Natural killer cell (primary cell): ENCODE measurements at regions not wholly inside any gene's neighbourhood (a gene's known extent, or its start where the extent isn't known, plus 50 kb on each side); places are given as distances from the start of the nearest gene placed in this dataset.

Experiments
- ATAC-seq, 3 donors: fragments of 150-1000 bp in 2 of 3; fragments of 200-7000 bp in 1 of 3; cut with Tn5 transposase; 1 replicate in 1 of 3; 2 replicates in 2 of 3; pipeline ENCODE4 v1.10.0; 2021; ENCODE audit warnings: mild to moderate bottlenecking in 2 of 3, moderate library complexity in 2 of 3
- DNase-seq, 2 donors: peaks; one replicate each; pipeline versions ENCODE4 v3.0.0 to v3.0.0-alpha.2; 2013 to 2021; ENCODE audit warnings: mixed read lengths in 1 of 2
- H3K27ac ChIP-seq: one replicate; pipeline ENCODE4 v1.5.1; 2013; ENCODE audit warnings: mild to moderate bottlenecking, low read length
- H3K27me3 ChIP-seq: one replicate; pipeline ENCODE4 v1.6.1; 2013; ENCODE audit warnings: low read length; ENCODE audit not compliant: control insufficient read depth, insufficient read depth
- H3K36me3 ChIP-seq: one replicate; pipeline ENCODE4 v1.6.1; 2013; ENCODE audit warnings: low read length; ENCODE audit not compliant: control insufficient read depth, insufficient read depth
- H3K4me1 ChIP-seq: one replicate; pipeline ENCODE4 v1.6.1; 2013; ENCODE audit warnings: low read length; ENCODE audit not compliant: control insufficient read depth, insufficient read depth
- H3K4me3 ChIP-seq: one replicate; pipeline ENCODE4 v1.5.1; 2013; ENCODE audit warnings: low read length
- H3K9me3 ChIP-seq: one replicate; pipeline ENCODE4 v1.6.1; 2013; ENCODE audit warnings: low read length; ENCODE audit not compliant: control insufficient read depth, insufficient read depth
- H3K27ac Mint-ChIP-seq, 2 donors: one replicate each; pipeline ENCODE4 v1.8.0; 2022; ENCODE audit warnings: mild to moderate bottlenecking in 2 of 2, mixed read lengths in 2 of 2, moderate library complexity in 1 of 2
- H3K27me3 Mint-ChIP-seq, 2 donors: one replicate each; pipeline ENCODE4 v1.8.0; 2022; ENCODE audit warnings: low read depth in 2 of 2, mixed read lengths in 2 of 2
- H3K36me3 Mint-ChIP-seq: one replicate; pipeline ENCODE4 v1.8.0; 2022; ENCODE audit warnings: mixed read lengths
- H3K4me1 Mint-ChIP-seq, 2 donors: one replicate each; pipeline ENCODE4 v1.8.0; 2022; ENCODE audit warnings: mixed read lengths in 2 of 2
- H3K4me3 Mint-ChIP-seq: one replicate; pipeline ENCODE4 v1.8.0; 2022; ENCODE audit warnings: mild to moderate bottlenecking, moderate library complexity, mixed read lengths
- H3K9me3 Mint-ChIP-seq, 2 donors: one replicate each; pipeline ENCODE4 v1.8.0; 2022; ENCODE audit warnings: mixed read lengths in 2 of 2
- WGBS: methylation state at CpG from one replicate; pipeline ENCODE4 v1.1.7; 2013; ENCODE audit warnings: missing lambda C conversion rate; ENCODE audit not compliant: insufficient coverage; 5-methylcytosine and 5-hydroxymethylcytosine counted together
- intact Hi-C: fragments of 100-400 bp; cut with micrococcal nuclease; formaldehyde crosslinking; loops from one replicate; pipeline ENCODE4 v1.14.2; 2022
- TF ChIP-seq, protein P1 (sequence below): fragments of 200-600 bp; IDR thresholded peaks from one replicate; pipeline ENCODE4 v1.8.0; 2022; ENCODE audit warnings: antibody characterized with exemption

DNA sequence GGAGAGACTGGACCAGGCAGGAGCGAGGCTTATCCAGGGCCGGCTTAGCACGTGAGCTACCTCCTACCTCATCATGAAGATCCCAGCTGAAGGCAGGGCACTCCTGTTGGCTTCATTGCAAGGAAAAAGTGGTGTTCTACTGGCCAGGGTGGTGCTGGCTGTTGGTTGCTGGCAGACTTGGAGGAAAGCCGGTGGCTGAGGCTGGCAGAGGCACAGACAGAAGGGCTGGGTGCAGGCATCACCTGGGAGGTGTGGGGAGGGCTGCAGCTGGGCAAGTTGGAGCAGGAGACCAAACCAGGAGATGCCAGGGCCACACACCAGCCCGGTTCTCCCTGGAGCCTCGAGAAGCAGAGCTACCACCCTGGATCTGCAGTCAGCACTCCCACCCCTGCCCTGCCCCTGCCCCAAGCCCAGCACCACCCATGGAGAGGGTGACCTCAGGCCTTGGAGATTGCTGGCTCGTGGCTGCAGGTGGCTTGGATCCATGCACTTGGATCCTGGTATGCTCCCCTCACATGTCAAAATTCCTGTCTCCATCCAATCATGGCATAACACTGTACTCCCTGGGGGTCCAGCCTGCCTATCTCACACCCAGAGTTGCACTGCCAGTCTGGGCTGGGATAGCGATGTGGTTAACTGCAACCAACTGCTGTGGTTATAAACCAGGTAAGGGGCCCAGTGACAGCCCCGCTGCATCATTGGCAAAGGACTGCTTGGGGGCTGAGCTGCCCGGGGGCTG lies 49.7 kb downstream of the GLI2 start:
- Histone ChIP-seq H3K4me3 (no peak overlapping the region), H3K9me3 (no peaks in the 10 kb centered on the region), H3K36me3 (no peaks in the 10 kb centered on the region), H3K4me1 (peaks cover 4% of the 10 kb centered on the region), H3K27me3 (no peaks in the 10 kb centered on the region), H3K27ac (no peak overlapping the region)
- TF ChIP-seq, protein P1, sequence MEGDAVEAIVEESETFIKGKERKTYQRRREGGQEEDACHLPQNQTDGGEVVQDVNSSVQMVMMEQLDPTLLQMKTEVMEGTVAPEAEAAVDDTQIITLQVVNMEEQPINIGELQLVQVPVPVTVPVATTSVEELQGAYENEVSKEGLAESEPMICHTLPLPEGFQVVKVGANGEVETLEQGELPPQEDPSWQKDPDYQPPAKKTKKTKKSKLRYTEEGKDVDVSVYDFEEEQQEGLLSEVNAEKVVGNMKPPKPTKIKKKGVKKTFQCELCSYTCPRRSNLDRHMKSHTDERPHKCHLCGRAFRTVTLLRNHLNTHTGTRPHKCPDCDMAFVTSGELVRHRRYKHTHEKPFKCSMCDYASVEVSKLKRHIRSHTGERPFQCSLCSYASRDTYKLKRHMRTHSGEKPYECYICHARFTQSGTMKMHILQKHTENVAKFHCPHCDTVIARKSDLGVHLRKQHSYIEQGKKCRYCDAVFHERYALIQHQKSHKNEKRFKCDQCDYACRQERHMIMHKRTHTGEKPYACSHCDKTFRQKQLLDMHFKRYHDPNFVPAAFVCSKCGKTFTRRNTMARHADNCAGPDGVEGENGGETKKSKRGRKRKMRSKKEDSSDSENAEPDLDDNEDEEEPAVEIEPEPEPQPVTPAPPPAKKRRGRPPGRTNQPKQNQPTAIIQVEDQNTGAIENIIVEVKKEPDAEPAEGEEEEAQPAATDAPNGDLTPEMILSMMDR: no peak
- Mint-ChIP-seq H3K4me1 (peaks cover 0 to 6% of the 10 kb centered on the region in 2 donors), H3K27me3 (no peaks in the 10 kb centered on the region), H3K36me3 (no peaks in the 10 kb centered on the region), H3K9me3 (no peaks in the 10 kb centered on the region), H3K27ac (no peak overlapping the region), H3K4me3 (no peak overlapping the region)
- ATAC-seq: no peak
- WGBS: 85% methylated on average over 10 of the region's 10 CpGs
- intact Hi-C loops: no loop called here
- DNase-seq: no peak

DNA sequence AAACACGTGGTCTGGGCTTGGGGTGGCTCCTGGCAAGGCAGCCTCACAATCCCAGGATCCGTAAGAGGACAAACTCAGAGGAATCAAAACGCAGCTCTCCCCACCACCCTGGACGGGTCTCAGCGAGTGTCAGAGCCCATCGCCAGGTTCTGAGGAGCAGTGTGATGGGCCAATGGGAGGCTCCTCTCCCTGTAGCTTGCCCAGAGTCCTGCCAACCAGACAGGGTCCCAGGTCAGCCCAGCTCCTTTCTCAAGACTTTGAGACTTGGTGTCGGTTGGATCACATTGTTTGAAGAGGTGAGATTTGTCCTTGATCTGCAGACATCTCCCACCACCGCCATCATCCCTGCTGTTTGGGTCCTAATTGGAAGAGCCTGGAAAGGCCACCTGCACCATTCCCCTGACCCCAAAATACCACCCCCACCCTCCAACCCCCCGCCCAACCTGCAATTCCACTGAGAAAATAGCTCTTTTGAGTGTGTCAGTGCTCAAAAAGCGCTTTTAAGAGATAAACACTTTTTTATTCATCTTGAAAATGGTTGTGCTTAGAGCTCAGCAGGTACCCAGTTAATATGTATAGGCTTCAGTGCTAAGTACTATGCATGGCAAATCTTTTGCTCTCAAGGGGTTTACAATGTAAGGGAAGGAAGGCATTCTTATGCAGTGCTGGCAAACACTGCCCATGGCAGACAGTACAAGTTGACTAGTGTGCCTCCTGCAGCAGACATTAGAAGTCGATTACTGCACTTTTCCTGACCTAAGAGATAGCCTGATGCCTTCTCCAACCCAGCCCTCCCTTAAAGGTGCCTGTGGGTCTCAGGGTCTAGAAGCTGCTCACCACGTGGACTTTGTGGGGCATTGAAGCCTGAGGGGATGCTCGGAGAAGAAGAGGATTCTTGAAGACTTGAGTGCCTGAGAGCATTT lies 50.6 kb downstream of the GLI2 start:
- H3K4me1 Mint-ChIP-seq: peaks cover 0 to 6% of the 10 kb centered on the region in 2 donors

DNA sequence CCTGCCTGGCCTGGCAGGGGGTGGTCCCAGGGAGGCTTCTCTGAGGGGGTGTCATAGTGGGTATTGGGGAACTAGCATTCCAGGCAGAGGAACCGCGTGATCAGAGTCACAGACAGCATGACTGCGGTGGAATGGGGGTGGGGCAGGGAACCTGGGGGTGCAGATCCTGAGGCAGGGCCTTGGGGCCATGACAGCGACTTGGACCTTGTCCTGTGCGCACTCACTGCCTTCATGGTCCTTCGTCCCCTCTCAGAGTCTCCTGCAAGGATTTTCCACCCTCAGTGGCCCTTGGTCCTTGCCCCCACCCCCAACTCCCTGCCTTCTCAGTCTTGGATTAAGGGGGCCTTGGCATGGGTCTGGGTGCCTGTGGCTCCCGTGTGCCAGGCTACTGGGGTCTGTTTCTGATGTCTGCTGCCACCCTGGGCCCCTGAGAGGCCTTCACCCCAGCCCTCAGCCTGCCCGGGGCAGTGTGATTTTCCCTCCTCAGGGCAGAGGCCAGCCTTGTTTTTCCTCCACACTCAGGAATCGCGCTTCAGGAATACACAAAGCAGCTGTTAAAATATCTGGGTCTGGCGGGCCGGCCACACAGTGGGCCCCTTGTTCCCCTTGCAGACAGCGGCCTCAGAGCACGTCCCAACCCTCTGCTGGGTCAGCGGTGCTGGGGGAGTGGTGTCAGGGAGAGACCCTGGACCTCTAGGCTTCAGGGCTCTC lies 51.6 kb downstream of the GLI2 start:
- ATAC-seq: no peak
- no peak overlapping the region for H3K27ac Mint-ChIP-seq

More for the DNA sequence above, 50.6 kb downstream of the GLI2 start:
- H3K9me3 Mint-ChIP-seq: no peaks in the 10 kb centered on the region
- TF ChIP-seq, protein P1: no peak
- peaks cover 4% of the 10 kb centered on the region for H3K4me1 ChIP-seq
- H3K27me3 ChIP-seq: no peaks in the 10 kb centered on the region
- no peak for ATAC-seq
- no peaks in the 10 kb centered on the region for H3K36me3 Mint-ChIP-seq
- no peaks in the 10 kb centered on the region for H3K36me3 ChIP-seq
- H3K27ac Mint-ChIP-seq: no peak overlapping the region
- no peak overlapping the region for H3K4me3 ChIP-seq
- H3K27me3 Mint-ChIP-seq: no peaks in the 10 kb centered on the region
- no peaks in the 10 kb centered on the region for H3K9me3 ChIP-seq
- no peak overlapping the region for H3K4me3 Mint-ChIP-seq
- H3K27ac ChIP-seq: no peak overlapping the region
- intact Hi-C loops: no loop called here
- no peak for DNase-seq
- WGBS: 82% methylated on average over 13 of the region's 13 CpGs

More for the DNA sequence above, 51.6 kb downstream of the GLI2 start:
- Histone ChIP-seq H3K4me1 (peaks cover 4% of the 10 kb centered on the region), H3K27me3 (no peaks in the 10 kb centered on the region), H3K27ac (no peak overlapping the region), H3K36me3 (no peaks in the 10 kb centered on the region), H3K4me3 (no peak overlapping the region), H3K9me3 (no peaks in the 10 kb centered on the region)
- DNase-seq: no peak
- Mint-ChIP-seq H3K36me3 (no peaks in the 10 kb centered on the region), H3K4me1 (peaks cover 0 to 6% of the 10 kb centered on the region in 2 donors), H3K9me3 (no peaks in the 10 kb centered on the region), H3K4me3 (no peak overlapping the region), H3K27me3 (no peaks in the 10 kb centered on the region)
- TF ChIP-seq, protein P1: no peak
- 90% methylated on average over 15 of the region's 15 CpGs for WGBS
- intact Hi-C loops: no loop called here
